Suprapubic skin (tissue), 4 donors: ENCODE measurements at regions not wholly inside any gene's neighbourhood (a gene's known extent, or its start where the extent isn't known, plus 50 kb on each side); places are given as distances from the start of the nearest gene placed in this dataset.

Source experiments
- DNase-seq, 2 donors: peaks; one replicate each; pipeline ENCODE4 v3.0.0-alpha.2; 2019; ENCODE audit warnings: low spot score in 2 of 2
- H3K27ac ChIP-seq: fragments of 200-600 bp; sonication (generic); one replicate; pipeline ENCODE4 v1.5.1; 2019
- H3K27me3 ChIP-seq: fragments of 200-600 bp; sonication (generic); one replicate; pipeline ENCODE4 v1.5.1; 2019
- H3K36me3 ChIP-seq: fragments of 200-600 bp; sonication (generic); one replicate; pipeline ENCODE4 v1.5.1; 2019
- H3K4me1 ChIP-seq: fragments of 200-600 bp; sonication (generic); one replicate; pipeline ENCODE4 v1.5.1; 2019
- H3K4me3 ChIP-seq: fragments of 200-600 bp; sonication (generic); one replicate; pipeline ENCODE4 v1.5.1; 2019; ENCODE audit warnings: mild to moderate bottlenecking
- H3K9me3 ChIP-seq: fragments of 200-600 bp; sonication (generic); one replicate; pipeline ENCODE4 v1.5.1; 2019
- EP300 ChIP-seq: sonication (generic); formaldehyde crosslinking; IDR thresholded peaks from one replicate; pipeline ENCODE4 v1.6.1; 2017; ENCODE audit warnings: antibody characterized with exemption
- POLR2A ChIP-seq, 2 donors: fragments of 450-650 bp; IDR thresholded peaks; one replicate each; pipeline ENCODE4 v1.6.1; 2017; ENCODE audit warnings: antibody characterized with exemption in 2 of 2, mild to moderate bottlenecking in 2 of 2, moderate library complexity in 2 of 2
- POLR2AphosphoS5 ChIP-seq, 3 donors: sonication (generic); formaldehyde crosslinking; IDR thresholded peaks; one replicate each; pipeline ENCODE4 v1.6.1; 2017; ENCODE audit warnings: antibody characterized with exemption in 3 of 3
- WGBS: methylation state at CpG from one replicate; pipeline ENCODE4 v1.1.5; 2018; 5-methylcytosine and 5-hydroxymethylcytosine counted together
- TF ChIP-seq, protein P1 (sequence below), 2 donors: fragments of 200-600 bp in 1 of 2; fragments of 450-650 bp in 1 of 2; sonication (generic) in 1 of 2; IDR thresholded peaks; one replicate each; pipeline ENCODE4 v1.5.1; 2016 to 2019; ENCODE audit warnings: antibody characterized with exemption in 2 of 2, mild to moderate bottlenecking in 1 of 2, moderate library complexity in 1 of 2

DNA sequence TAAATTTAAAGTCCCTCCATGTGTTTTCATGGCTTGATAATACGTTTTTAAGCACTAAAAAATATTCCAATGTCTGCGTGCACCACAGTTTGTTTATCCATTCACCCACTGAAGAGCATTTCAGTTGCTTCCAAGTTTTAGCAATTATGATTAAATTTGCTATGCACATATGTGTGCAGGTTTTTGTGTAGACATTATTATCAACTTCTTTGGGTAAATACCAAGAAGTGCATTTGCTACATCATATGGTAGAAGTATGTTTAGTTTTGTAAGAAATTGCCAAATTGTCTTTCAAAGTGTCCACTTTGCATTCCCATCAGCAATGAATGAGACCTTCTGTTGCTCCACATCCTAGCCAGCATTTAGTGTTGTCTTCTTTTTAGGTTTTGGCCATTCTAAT, 550.0 kb downstream of the BRINP3 start:
- Histone ChIP-seq H3K27ac (no peak overlapping the region), H3K4me1 (no peaks in the 10 kb centered on the region), H3K9me3 (peaks cover 13% of the 10 kb centered on the region), H3K4me3 (no peak overlapping the region), H3K27me3 (no peaks in the 10 kb centered on the region), H3K36me3 (no peaks in the 10 kb centered on the region)
- no peak for DNase-seq
- WGBS, result 82% methylated on average over 2 of the region's 2 CpGs
- TF ChIP-seq POLR2A (IDR thresholded peaks at IDR 0.05) (no peak), POLR2AphosphoS5 (IDR thresholded peaks at IDR 0.05) (no peak)
- TF ChIP-seq, protein P1, sequence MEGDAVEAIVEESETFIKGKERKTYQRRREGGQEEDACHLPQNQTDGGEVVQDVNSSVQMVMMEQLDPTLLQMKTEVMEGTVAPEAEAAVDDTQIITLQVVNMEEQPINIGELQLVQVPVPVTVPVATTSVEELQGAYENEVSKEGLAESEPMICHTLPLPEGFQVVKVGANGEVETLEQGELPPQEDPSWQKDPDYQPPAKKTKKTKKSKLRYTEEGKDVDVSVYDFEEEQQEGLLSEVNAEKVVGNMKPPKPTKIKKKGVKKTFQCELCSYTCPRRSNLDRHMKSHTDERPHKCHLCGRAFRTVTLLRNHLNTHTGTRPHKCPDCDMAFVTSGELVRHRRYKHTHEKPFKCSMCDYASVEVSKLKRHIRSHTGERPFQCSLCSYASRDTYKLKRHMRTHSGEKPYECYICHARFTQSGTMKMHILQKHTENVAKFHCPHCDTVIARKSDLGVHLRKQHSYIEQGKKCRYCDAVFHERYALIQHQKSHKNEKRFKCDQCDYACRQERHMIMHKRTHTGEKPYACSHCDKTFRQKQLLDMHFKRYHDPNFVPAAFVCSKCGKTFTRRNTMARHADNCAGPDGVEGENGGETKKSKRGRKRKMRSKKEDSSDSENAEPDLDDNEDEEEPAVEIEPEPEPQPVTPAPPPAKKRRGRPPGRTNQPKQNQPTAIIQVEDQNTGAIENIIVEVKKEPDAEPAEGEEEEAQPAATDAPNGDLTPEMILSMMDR (IDR thresholded peaks at IDR 0.05), result no peak

DNA sequence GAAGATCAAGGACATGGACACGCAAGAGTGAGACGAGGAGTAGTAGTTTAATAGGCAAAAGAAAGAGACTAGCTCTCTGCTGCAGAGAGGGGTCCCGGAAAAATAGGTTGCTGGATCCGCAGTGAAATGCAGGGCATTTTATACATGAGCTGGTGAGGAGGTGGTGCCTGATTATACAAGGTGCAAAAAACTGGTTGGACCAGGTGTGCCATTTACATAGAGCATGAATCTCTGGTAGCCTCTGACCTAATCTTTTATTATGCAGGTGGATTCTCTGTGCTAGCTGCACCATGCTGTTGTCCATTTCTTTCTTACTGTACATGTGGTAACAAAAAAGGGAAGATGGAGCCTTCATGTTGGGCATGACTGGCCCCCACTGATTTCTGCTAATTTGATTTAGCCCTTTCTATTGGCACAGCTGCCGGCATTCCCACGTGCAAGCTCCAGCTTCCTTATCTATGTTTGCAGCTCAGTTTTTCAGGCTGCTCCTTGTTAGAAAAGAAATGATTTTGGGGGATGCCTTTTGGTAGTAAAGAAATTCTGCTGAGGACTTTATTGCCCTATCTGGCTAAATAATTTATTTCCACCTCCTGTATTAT, 548.1 kb downstream of the BRINP3 start:
- WGBS, result 76% methylated on average over 6 of the region's 6 CpGs
- Histone ChIP-seq H3K27me3 (no peaks in the 10 kb centered on the region), H3K4me1 (no peaks in the 10 kb centered on the region), H3K36me3 (no peaks in the 10 kb centered on the region), H3K27ac (no peak overlapping the region), H3K4me3 (no peak overlapping the region), H3K9me3 (peaks cover 9% of the 10 kb centered on the region)
- TF ChIP-seq EP300 (no peak), POLR2AphosphoS5 (IDR thresholded peaks at IDR 0.05) (no peak)
- no peak for DNase-seq

DNA sequence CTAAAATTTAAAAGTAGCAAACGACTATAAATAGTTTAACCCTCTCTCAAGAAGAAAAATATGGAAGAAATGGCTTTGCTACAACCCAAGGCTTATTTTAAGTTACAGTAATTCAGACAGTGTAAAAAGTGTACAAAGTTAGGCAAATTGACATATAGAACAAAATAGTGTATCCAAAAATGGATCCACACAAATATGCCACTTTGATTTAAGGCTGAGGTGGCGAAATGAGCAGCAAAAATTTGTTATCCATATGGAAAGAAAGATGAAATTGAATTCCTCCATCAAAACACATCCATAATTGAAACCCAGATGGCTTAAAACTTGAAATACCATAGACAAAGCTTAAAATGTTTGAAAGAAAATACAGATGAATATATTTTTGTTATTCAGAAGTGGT, 540.8 kb downstream of the BRINP3 start:
- H3K27ac ChIP-seq, result no peak overlapping the region
- WGBS, result 65% methylated on average over 2 of the region's 2 CpGs
- no peaks in the 10 kb centered on the region for H3K9me3 ChIP-seq
- TF ChIP-seq EP300, result no peak
- TF ChIP-seq POLR2AphosphoS5 (IDR thresholded peaks at IDR 0.05), result no peak
- TF ChIP-seq POLR2A (IDR thresholded peaks at IDR 0.05), result no peak
- TF ChIP-seq, protein P1 (IDR thresholded peaks at IDR 0.05), result no peak
- no peaks in the 10 kb centered on the region for H3K36me3 ChIP-seq
- DNase-seq, result no peak
- H3K4me3 ChIP-seq, result no peak overlapping the region
- H3K27me3 ChIP-seq, result no peaks in the 10 kb centered on the region
- no peaks in the 10 kb centered on the region for H3K4me1 ChIP-seq

DNA sequence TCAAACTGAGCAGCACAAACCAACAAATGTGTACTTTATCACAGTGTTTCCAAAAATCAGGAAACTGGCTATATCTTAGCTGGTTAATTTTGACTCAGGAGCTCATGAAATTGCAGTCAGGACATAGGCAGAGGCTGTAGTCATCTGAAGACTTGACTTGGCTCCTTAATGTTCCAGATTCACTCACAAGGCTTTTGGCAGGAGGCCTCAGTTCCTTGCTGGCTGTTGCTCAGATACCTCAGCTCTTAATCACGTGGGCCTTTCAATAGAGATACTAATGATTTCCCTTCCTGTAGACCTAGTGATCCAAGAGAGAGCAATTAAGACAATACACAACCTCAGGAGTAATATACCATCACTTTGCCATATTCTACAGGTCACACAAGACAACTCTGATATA, 537.7 kb downstream of the BRINP3 start:
- WGBS, result 13% methylated on average over 1 of the region's 1 CpG

DNA sequence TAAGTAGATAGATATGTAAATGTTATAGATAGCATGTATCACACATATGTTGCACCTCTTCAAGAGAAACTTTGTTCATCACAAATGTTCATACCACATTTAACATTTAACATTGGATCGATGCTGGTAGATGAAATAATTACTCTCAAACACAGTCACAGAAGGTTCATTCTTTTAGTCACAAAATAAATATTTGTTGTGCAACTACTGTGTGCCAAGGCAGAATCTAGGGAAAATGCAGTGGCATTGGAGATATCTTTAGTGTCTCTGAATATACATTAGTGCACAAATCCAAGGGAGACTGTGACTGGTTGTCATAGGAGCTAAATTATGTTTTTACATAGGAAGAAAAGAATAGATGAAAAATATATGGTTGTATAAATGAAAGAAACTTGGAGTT, 535.7 kb downstream of the BRINP3 start:
- Histone ChIP-seq H3K4me3 (no peak overlapping the region), H3K9me3 (no peaks in the 10 kb centered on the region), H3K27me3 (no peaks in the 10 kb centered on the region), H3K27ac (no peak overlapping the region), H3K4me1 (no peaks in the 10 kb centered on the region), H3K36me3 (no peaks in the 10 kb centered on the region)
- TF ChIP-seq EP300 (no peak), POLR2A (IDR thresholded peaks at IDR 0.05) (no peak), POLR2AphosphoS5 (IDR thresholded peaks at IDR 0.05) (no peak)
- TF ChIP-seq, protein P1 (IDR thresholded peaks at IDR 0.05), result no peak
- no peak for DNase-seq
- WGBS, result 79% methylated on average over 1 of the region's 1 CpG

More for the DNA sequence above, 537.7 kb downstream of the BRINP3 start:
- Histone ChIP-seq H3K27me3 (no peaks in the 10 kb centered on the region), H3K27ac (no peak overlapping the region), H3K4me1 (no peaks in the 10 kb centered on the region), H3K36me3 (no peaks in the 10 kb centered on the region), H3K4me3 (no peak overlapping the region), H3K9me3 (no peaks in the 10 kb centered on the region)
- no peak for DNase-seq
- no peak for TF ChIP-seq POLR2A (IDR thresholded peaks at IDR 0.05)
- no peak for TF ChIP-seq EP300
- TF ChIP-seq, protein P1 (IDR thresholded peaks at IDR 0.05), result no peak
- TF ChIP-seq POLR2AphosphoS5 (IDR thresholded peaks at IDR 0.05), result no peak

DNA sequence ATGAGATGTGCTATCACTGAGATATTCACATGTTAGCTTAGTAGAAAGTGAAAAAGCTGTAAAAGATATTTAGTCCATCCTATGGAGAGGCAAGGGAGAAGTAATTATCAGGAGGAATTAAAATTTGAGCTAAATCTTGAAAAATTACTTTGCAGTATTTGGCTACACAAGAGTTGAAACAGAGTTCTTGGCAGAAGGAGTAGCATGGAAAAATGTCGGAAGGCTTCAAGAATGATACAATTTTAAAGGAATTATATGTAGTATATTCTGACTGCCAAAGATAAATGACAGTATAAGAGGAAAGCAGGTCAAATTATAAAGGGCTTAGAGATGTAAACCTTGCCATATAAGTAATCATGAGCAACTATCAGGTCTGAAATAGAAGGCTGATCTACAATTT, 518.9 kb downstream of the BRINP3 start:
- WGBS, result 62% methylated on average over 1 of the region's 1 CpG

More for the DNA sequence above, 518.9 kb downstream of the BRINP3 start:
- H3K9me3 ChIP-seq, result no peaks in the 10 kb centered on the region
- H3K4me1 ChIP-seq, result no peaks in the 10 kb centered on the region
- H3K27me3 ChIP-seq, result no peaks in the 10 kb centered on the region
- H3K27ac ChIP-seq, result no peak overlapping the region
- no peaks in the 10 kb centered on the region for H3K36me3 ChIP-seq
- H3K4me3 ChIP-seq, result no peak overlapping the region
- TF ChIP-seq POLR2A (IDR thresholded peaks at IDR 0.05) (no peak), EP300 (no peak), POLR2AphosphoS5 (IDR thresholded peaks at IDR 0.05) (no peak)
- TF ChIP-seq, protein P1 (IDR thresholded peaks at IDR 0.05), result no peak
- no peak for DNase-seq
